HepG2 (cell line): ENCODE measurements at regions not wholly inside any gene's neighbourhood (a gene's known extent, or its start where the extent isn't known, plus 50 kb on each side); places are given as distances from the start of the nearest gene placed in this dataset.

Experiments
- ATAC-seq: fragments of 200-7000 bp; cut with Tn5 transposase; 3 replicates; pipeline ENCODE4 v1.9.1; 2020; ENCODE audit warnings: mild to moderate bottlenecking, moderate library complexity
- BruUV-seq: library from RNA; stranded (reverse); fragments of 400-500 nt; replicated peaks from 2 replicates; lab custom pipeline; 2021; lab: Mats Ljungman, UMichigan
- CTCF ChIA-PET: fragments of 300-600 bp; formaldehyde crosslinking; extraction: SDS; loops from one replicate; lab custom pipeline; 2021; ENCODE audit warnings: low total read pairs, inconsistent platforms, low intra/inter-chr PET ratio; lab: Yijun Ruan, JAX
- POLR2A ChIA-PET: fragments of 350-600 bp; sonication (Branson Sonifier 250); formaldehyde crosslinking; loops from one replicate; lab custom pipeline; 2020; ENCODE audit warnings: antibody characterized with exemption, inconsistent platforms; lab: Yijun Ruan, JAX
- DNase-seq: peaks from one replicate; pipeline ENCODE4 v3.0.0-alpha.2; 2015; ENCODE audit warnings: low spot score
- FAIRE-seq: peaks from 3 replicates; lab custom pipeline; 2011; peaks lifted over from hg19 to GRCh38; lab: Jason Lieb, UNC
- H2AFZ ChIP-seq: one replicate; pipeline ENCODE4 v1.6.1; 2011; ENCODE audit warnings: low read length, inconsistent platforms
- H3K27ac ChIP-seq: fragments of 300-600 bp; 3 replicates; pipeline ENCODE4 v1.8.0; 2011; ENCODE audit warnings: mixed run types, mild to moderate bottlenecking, mixed read lengths, low read length, inconsistent platforms; ENCODE audit not compliant: insufficient read depth; ENCODE audit errors: extremely low read length
- H3K27me3 ChIP-seq, 2 experiments: fragments of 200-600 bp in 1 of 2; 2 replicates in 1 of 2; 3 replicates in 1 of 2; pipeline versions ENCODE4 v1.6.0 to v1.8.0; 2011; ENCODE audit warnings: low read length in 2 of 2, mild to moderate bottlenecking in 2 of 2, moderate library complexity in 2 of 2, inconsistent platforms in 1 of 2; ENCODE audit not compliant: insufficient read depth in 2 of 2, control insufficient read depth in 1 of 2
- H3K36me3 ChIP-seq, 2 experiments: fragments of 200-600 bp in 1 of 2; replicated peaks in 1 of 2; 2 replicates in 1 of 2; 3 replicates in 1 of 2; pipeline versions ENCODE4 v1.5.1 to v1.8.0; 2011; ENCODE audit warnings: low read length in 2 of 2, inconsistent platforms in 1 of 2; ENCODE audit not compliant: insufficient read depth in 2 of 2, control insufficient read depth in 1 of 2
- H3K4me1 ChIP-seq: 2 replicates; pipeline ENCODE4 v1.5.1; 2012; ENCODE audit warnings: low read length, inconsistent platforms; ENCODE audit not compliant: insufficient read depth
- H3K4me2 ChIP-seq: 2 replicates; pipeline ENCODE4 v1.6.0; 2011; ENCODE audit warnings: low read depth, low read length, inconsistent platforms
- H3K4me3 ChIP-seq, 3 experiments: fragments of 200-600 bp in 1 of 3; sonication (generic), shearing (Covaris generic) in 1 of 3; replicated peaks in 1 of 3; 2 replicates each; pipeline ENCODE4 v1.5.1; 2011 to 2016; ENCODE audit warnings: low read length in 3 of 3, inconsistent platforms in 2 of 3, low read depth in 2 of 3, mild to moderate bottlenecking in 2 of 3, control low read depth in 1 of 3, mixed read lengths in 1 of 3; ENCODE audit not compliant: insufficient read depth in 1 of 3
- H3K79me2 ChIP-seq: one replicate; pipeline ENCODE4 v1.6.1; 2011; ENCODE audit warnings: low read length, inconsistent platforms; ENCODE audit not compliant: insufficient read depth
- H3K9ac ChIP-seq: 2 replicates; pipeline ENCODE4 v1.6.0; 2011; ENCODE audit warnings: mild to moderate bottlenecking, low read depth, low read length, inconsistent platforms; ENCODE audit not compliant: insufficient read depth
- H3K9me3 ChIP-seq: 2 replicates; pipeline ENCODE4 v1.5.1; 2012; ENCODE audit warnings: mild to moderate bottlenecking, low read length
- H4K20me1 ChIP-seq: 2 replicates; pipeline ENCODE4 v1.6.0; 2011; ENCODE audit warnings: inconsistent platforms, mild to moderate bottlenecking, low read length, moderate library complexity; ENCODE audit not compliant: insufficient read depth
- CERS6 ChIP-seq: sonication (generic); formaldehyde crosslinking; IDR thresholded peaks from 2 replicates; pipeline ENCODE4 v1.5.0; 2020; ENCODE audit warnings: missing genetic modification reagents
- GTF3A ChIP-seq: sonication (generic); formaldehyde crosslinking; conservative IDR thresholded peaks from 2 replicates; pipeline ENCODE4 v1.4.0; 2020; ENCODE audit warnings: mild to moderate bottlenecking, missing genetic modification reagents
- KDM4B ChIP-seq: sonication (generic); formaldehyde crosslinking; IDR thresholded peaks from 2 replicates; pipeline ENCODE4 v1.4.0; 2020; ENCODE audit warnings: missing genetic modification reagents
- MEIS1 ChIP-seq: sonication (generic); formaldehyde crosslinking; IDR thresholded peaks from 2 replicates; pipeline ENCODE4 v1.9.0; 2021; ENCODE audit warnings: mild to moderate bottlenecking, missing genetic modification reagents, moderate library complexity, borderline replicate concordance
- NR2F1 ChIP-seq, 2 experiments: fragments of 450-650 bp in 1 of 2; formaldehyde crosslinking in 1 of 2; IDR thresholded peaks; 2 replicates each; pipeline versions ENCODE4 v1.5.0 to v1.6.1; 2016 to 2020; ENCODE audit warnings: mild to moderate bottlenecking in 1 of 2, missing compliant biosample characterization in 1 of 2, missing genetic modification reagents in 1 of 2, moderate library complexity in 1 of 2
- RBM39 ChIP-seq: fragments of 200-400 bp; formaldehyde crosslinking; IDR thresholded peaks from one replicate; pipeline ENCODE4 v1.6.1; 2018; ENCODE audit warnings: antibody characterized with exemption, mild to moderate bottlenecking, low read depth, low read length; ENCODE audit not compliant: poor library complexity, severe bottlenecking
- SP4 ChIP-seq: sonication (generic); formaldehyde crosslinking; IDR thresholded peaks from 2 replicates; pipeline ENCODE4 v1.8.1; 2023; ENCODE audit warnings: mild to moderate bottlenecking, missing genetic modification reagents
- SUZ12 ChIP-seq: fragments of 150-350 bp; IDR thresholded peaks from 2 replicates; pipeline ENCODE4 v1.6.1; 2014; ENCODE audit warnings: low read depth, low read length
- ZBTB40 ChIP-seq, 2 experiments: fragments of 450-650 bp in 1 of 2; sonication (generic) in 1 of 2; formaldehyde crosslinking in 1 of 2; IDR thresholded peaks; 2 replicates each; pipeline versions ENCODE4 v1.6.1 to v1.8.0; 2016 to 2022; ENCODE audit warnings: antibody characterized with exemption in 1 of 2, mild to moderate bottlenecking in 1 of 2, missing genetic modification reagents in 1 of 2
- ZNF18 ChIP-seq: sonication (generic); formaldehyde crosslinking; IDR thresholded peaks from 2 replicates; pipeline ENCODE4 v1.8.0; 2022; ENCODE audit warnings: mild to moderate bottlenecking, missing genetic modification reagents; ENCODE audit not compliant: insufficient replicate concordance
- ZNF432 ChIP-seq: sonication (generic); formaldehyde crosslinking; IDR thresholded peaks from 2 replicates; pipeline ENCODE4 v1.5.0; 2020; ENCODE audit warnings: missing genetic modification reagents, mild to moderate bottlenecking, borderline replicate concordance
- WGBS: methylation state at CpG from one replicate; pipeline ENCODE4 v1.1.6; 2017; ENCODE audit warnings: low lambda C conversion rate; 5-methylcytosine and 5-hydroxymethylcytosine counted together
- in situ Hi-C: cut with HindIII; loops from 2 replicates; pipeline ENCODE4 v1.10.0; 2017; ENCODE audit warnings: low pct_unique_long_range_greater_than_20kb; ENCODE audit not compliant: extremely low pct_ligation_motif_present
- intact Hi-C: fragments of 100-400 bp; cut with micrococcal nuclease; formaldehyde crosslinking; loops from one replicate; pipeline ENCODE4 v1.10.0; 2022; ENCODE audit not compliant: unreplicated experiment

DNA sequence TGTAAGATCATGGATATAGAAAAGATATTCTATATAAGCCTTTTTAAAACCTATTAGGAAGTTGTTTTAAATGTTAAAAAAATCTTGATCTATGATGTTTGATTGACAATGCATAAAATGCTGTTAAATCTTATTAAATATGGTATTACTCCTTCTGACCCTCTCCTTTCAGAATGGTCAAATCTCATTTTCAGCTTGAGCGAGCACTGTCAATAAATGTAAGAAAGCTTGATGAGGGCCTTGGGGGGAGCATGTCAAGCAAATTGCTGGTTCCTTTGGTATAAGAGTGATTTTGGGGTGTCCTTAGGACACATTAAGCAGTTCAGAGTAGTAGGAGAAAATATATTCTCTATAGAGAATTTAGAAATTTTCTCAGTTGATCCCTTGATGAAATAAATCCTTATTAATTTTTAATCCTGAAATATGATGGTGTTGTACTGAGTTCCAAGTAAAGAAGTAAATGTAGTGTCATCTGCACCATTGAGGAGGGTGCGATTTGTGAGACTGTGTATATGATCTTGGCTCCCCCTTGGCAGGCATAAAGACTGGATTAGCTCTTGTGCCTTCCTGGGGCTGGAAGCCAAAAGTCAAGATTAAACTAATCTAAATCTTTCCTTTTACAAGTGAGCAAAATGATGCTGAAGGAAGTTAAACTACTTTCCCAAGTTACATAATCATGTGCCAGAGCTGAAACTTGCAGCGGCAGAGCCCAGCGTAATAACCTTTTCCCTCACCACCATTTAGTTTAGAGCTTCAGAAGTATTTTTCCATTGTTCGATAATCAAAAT lies 82.6 kb upstream of the ANK2 start:
- POLR2A ChIA-PET: no interaction called here
- Histone ChIP-seq H2AFZ (no peak overlapping the region), H3K79me2 (no peaks in the 10 kb centered on the region), H4K20me1 (no peaks in the 10 kb centered on the region), H3K27ac (no peak overlapping the region), H3K27me3 (no peaks in the 10 kb centered on the region), H3K4me2 (no peak overlapping the region), H3K36me3 (no peaks in the 10 kb centered on the region), H3K9ac (no peak overlapping the region), H3K4me3 (no peak overlapping the region), H3K9me3 (no peaks in the 10 kb centered on the region), H3K4me1 (no peaks in the 10 kb centered on the region)
- WGBS: 41% methylated on average over 5 of the region's 5 CpGs
- no peak for FAIRE-seq
- in situ Hi-C loops (no loop called here), intact Hi-C loops (no loop called here)
- BruUV-seq: no TSS peak
- DNase-seq: no peak
- no peak for ATAC-seq
- CTCF ChIA-PET: no interaction called here
- no peak for TF ChIP-seq SP4 (CRISPR knock-in tag)
- no peak for TF ChIP-seq NR2F1 (CRISPR knock-in tag; IDR thresholded peaks at IDR 0.05)
- TF ChIP-seq GTF3A (CRISPR knock-in tag): no peak
- TF ChIP-seq RBM39: no peak
- no peak for TF ChIP-seq ZNF18 (CRISPR knock-in tag)
- TF ChIP-seq CERS6 (CRISPR knock-in tag): no peak
- no peak for TF ChIP-seq KDM4B (CRISPR knock-in tag)
- no peak for TF ChIP-seq ZBTB40 (IDR thresholded peaks at IDR 0.05)
- TF ChIP-seq ZBTB40 (CRISPR knock-in tag; IDR thresholded peaks at IDR 0.05): no peak
- no peak for TF ChIP-seq MEIS1 (CRISPR knock-in tag)
- no peak for TF ChIP-seq SUZ12
- TF ChIP-seq ZNF432: no peak
